ENCODE measurements at regions not wholly inside any gene's neighbourhood (a gene's known extent, or its start where the extent isn't known, plus 50 kb on each side); places are given as distances from the start of the nearest gene placed in this dataset.
"Not testable (repeated sequence)": the region's sequence is repeated elsewhere in the genome, so short reads cannot be mapped to it uniquely, and the experiment has no call there.

DNA sequence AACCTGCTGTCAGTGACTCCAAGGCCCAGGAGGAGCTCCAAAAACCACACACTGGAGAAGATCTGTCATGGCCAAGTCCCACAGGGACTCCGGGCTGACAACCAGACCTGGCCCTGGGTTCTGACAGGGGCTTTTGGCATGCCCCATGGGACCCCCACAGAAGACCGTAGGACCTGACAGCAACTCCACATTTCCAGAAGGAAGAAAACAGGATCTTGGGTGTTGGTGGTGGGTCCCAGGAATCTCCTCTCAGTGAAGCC, 275.9 kb upstream of the HS6ST1 start:
- in situ Hi-C loops (cut with HindIII; ENCODE audit: low pct_ligation_motif_present, low sequenced_read_pairs) = no loop called here
- H3K4me3 ChIP-seq (ENCODE audit: low read depth, low read length) = no peak overlapping the region
- DNase-seq = no peak
- no peaks in the 10 kb centered on the region for H3K27me3 ChIP-seq (replicated peaks)
- no peak overlapping the region for H3K27ac ChIP-seq
- TF ChIP-seq, protein P1, sequence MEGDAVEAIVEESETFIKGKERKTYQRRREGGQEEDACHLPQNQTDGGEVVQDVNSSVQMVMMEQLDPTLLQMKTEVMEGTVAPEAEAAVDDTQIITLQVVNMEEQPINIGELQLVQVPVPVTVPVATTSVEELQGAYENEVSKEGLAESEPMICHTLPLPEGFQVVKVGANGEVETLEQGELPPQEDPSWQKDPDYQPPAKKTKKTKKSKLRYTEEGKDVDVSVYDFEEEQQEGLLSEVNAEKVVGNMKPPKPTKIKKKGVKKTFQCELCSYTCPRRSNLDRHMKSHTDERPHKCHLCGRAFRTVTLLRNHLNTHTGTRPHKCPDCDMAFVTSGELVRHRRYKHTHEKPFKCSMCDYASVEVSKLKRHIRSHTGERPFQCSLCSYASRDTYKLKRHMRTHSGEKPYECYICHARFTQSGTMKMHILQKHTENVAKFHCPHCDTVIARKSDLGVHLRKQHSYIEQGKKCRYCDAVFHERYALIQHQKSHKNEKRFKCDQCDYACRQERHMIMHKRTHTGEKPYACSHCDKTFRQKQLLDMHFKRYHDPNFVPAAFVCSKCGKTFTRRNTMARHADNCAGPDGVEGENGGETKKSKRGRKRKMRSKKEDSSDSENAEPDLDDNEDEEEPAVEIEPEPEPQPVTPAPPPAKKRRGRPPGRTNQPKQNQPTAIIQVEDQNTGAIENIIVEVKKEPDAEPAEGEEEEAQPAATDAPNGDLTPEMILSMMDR (IDR thresholded peaks at IDR 0.05; ENCODE audit: low read depth, low read length, missing control alignments) = no peak
- H3K36me3 ChIP-seq (replicated peaks) = no peaks in the 10 kb centered on the region

DNA sequence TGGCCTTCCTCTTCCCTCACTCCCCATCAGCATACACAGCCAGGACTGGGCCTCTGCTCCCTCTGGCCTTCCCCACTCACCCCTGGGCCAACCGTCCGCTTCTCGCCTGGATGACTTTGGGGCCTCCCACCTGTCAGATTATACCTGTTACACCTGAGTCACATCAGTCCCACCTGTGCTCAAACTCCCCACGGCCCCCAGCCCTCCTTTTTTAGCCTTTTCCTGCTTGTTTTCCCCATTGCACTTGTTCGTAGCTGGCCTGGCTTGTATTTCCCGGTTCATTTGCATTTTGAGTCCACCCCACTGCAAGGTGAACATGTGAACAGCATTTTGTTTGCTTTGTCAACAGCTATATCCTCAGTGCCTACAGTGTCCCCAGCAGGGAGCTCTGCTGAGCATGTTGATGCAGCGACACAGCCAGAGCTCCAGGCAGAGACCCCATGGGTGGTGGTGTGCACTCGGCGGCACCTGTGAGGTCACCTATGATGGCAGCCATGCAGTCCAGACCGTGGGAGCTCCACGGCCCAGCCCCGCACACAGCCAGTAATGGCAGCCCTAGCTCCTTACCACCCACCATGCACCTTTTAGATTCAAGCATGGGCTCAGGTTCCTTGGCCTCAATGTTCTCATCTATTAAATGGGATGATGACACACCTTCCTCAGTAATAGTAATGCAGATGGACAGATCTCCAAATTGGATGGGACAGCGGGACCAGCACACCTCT, 276.4 kb upstream of the HS6ST1 start:
- H3K27me3 ChIP-seq (replicated peaks) = no peaks in the 10 kb centered on the region
- in situ Hi-C loops (cut with HindIII; ENCODE audit: low pct_ligation_motif_present, low sequenced_read_pairs) = no loop called here
- TF ChIP-seq, protein P1 (IDR thresholded peaks at IDR 0.05; ENCODE audit: low read depth, low read length, missing control alignments) = peak; percentile 2
- no peak for DNase-seq
- H3K4me3 ChIP-seq (ENCODE audit: low read depth, low read length) = no peak overlapping the region
- no peaks in the 10 kb centered on the region for H3K36me3 ChIP-seq (replicated peaks)
- no peak overlapping the region for H3K27ac ChIP-seq

DNA sequence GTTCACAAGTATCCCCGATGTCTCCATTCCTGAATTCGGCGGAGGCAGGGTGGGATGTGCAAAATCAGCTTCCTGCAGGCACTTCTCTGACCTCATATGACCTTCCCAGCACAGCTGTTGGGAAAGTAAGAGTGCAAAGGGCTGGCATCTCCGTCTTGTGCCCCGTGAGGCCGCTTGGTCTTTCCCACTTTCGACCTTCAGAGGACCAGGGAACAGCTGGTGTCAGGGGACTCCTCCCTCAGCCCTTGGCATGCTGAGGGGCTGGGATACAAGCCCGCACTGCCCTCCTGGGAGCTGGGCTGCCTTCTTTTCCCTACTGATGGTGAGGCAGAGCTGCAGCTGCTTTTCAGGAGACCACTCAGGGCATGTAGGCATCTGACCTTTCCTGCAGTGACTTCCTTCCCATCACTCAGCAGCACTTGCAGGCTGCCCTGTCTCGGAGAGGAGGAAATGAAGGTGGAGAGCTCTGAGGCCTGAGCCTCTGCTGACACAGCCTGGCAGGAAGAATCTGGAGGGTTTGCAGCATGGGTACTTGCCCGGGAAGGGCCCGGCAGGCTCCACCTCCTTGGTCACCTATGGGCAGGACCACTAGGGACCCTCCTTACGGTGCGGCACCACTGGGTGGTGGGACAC, 277.2 kb upstream of the HS6ST1 start:
- no peak for DNase-seq
- in situ Hi-C loops (cut with HindIII; ENCODE audit: low pct_ligation_motif_present, low sequenced_read_pairs) = no loop called here
- Histone ChIP-seq H3K36me3 (replicated peaks) (no peaks in the 10 kb centered on the region), H3K4me3 (ENCODE audit: low read depth, low read length) (no peak overlapping the region), H3K27me3 (replicated peaks) (no peaks in the 10 kb centered on the region), H3K27ac (no peak overlapping the region)
- TF ChIP-seq, protein P1 (IDR thresholded peaks at IDR 0.05; ENCODE audit: low read depth, low read length, missing control alignments) = no peak

DNA sequence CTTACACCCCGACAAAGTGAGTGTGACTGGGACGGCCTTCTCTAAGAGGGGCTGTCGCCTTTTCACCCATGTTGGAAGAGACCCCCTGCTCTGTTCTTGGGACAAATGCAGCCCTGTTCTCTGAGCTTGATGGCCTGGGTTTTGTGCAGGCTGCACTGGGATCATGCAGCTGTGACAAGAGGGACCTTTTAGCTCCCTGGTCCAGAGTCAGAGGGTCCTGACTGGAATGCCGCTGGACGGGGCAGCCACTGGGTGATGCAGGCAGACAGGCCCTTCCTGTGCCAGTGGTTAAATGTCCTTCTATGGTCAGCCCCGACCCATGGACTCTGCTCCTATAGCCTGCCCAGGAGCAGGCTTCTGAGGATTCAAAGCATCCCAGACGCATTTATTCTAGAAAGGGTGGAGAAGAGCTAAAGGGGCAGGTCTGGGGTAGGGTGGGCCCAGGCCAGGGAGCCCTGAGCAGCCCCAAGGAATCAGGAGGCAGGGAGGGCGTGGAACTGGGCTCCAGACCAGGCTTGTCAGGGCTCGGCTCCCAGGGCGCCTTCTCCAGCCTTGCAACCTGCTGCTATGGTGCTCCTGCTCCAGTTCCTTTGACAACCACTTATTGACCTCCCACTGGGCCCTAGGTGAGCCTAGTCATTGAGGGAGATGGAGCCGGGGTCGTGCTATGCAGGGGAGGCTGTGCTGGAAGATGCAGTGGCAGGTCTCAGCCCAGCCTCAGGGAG, 277.9 kb upstream of the HS6ST1 start:
- TF ChIP-seq, protein P1 (IDR thresholded peaks at IDR 0.05; ENCODE audit: low read depth, low read length, missing control alignments) = no peak
- DNase-seq = no peak
- in situ Hi-C loops (cut with HindIII; ENCODE audit: low pct_ligation_motif_present, low sequenced_read_pairs) = no loop called here
- no peak overlapping the region for H3K4me3 ChIP-seq (ENCODE audit: low read depth, low read length)
- H3K36me3 ChIP-seq (replicated peaks) = no peaks in the 10 kb centered on the region
- no peaks in the 10 kb centered on the region for H3K27me3 ChIP-seq (replicated peaks)
- H3K27ac ChIP-seq = no peak overlapping the region

DNA sequence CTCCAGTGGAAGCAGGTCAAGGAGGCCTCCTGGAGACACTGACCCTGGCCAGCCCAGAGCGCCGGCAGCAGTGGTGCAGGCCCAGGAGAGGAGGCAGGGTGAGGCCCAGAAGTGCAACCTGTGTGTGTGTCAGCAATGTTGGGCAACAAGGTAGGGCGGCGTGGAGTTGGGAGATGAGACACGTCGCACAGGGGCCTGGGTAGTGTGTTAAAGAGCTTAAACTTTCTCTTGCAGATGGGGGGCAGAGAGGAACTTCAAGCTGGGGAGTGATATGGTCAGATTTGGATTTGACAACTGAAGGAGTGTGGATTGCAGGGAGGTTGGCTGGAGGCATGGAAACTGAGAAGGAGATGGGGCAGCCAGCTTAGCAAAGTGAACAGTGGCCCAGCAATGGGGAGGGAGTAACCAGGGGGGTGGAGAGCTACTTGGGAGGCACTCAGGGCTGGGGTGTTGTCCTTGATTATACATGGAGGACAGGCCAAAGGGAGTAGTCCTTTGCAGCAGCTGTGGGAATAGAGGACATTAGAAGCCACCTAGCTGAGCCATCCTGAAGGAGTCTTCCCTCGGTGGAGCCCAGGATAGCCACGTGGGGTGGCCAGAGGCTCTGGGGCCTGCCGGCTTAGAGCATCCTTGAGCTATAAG, 278.6 kb upstream of the HS6ST1 start:
- in situ Hi-C loops (cut with HindIII; ENCODE audit: low pct_ligation_motif_present, low sequenced_read_pairs) = no loop called here
- no peak overlapping the region for H3K27ac ChIP-seq

DNA sequence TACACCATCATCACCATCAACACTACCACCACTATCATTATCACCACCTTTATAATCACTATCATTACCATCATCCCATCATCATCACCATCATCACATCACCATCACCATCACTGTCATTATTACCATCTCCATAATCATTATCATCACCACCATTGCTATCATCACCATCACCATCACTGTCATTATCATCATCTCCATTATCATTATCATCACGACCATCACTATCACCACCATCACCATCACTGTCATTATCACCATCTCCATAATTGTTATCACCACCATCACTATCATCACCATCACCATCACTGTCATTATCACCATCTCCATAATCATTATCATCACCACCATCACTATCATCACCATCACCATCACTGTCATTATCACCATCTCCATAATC, 279.6 kb upstream of the HS6ST1 start:
- H3K4me3 ChIP-seq (ENCODE audit: low read depth, low read length); H3K27me3 ChIP-seq (replicated peaks); H3K27ac ChIP-seq; DNase-seq; H3K36me3 ChIP-seq (replicated peaks); in situ Hi-C loops (cut with HindIII; ENCODE audit: low pct_ligation_motif_present, low sequenced_read_pairs): not testable (repeated sequence)

More for the DNA sequence above, 278.6 kb upstream of the HS6ST1 start:
- H3K27me3 ChIP-seq (replicated peaks) = no peaks in the 10 kb centered on the region
- DNase-seq = no peak
- no peaks in the 10 kb centered on the region for H3K36me3 ChIP-seq (replicated peaks)
- H3K4me3 ChIP-seq (ENCODE audit: low read depth, low read length) = no peak overlapping the region
- TF ChIP-seq, protein P1 (IDR thresholded peaks at IDR 0.05; ENCODE audit: low read depth, low read length, missing control alignments) = no peak

Data from brain microvascular endothelial cell (primary cell).